Smooth muscle cell (in vitro differentiated cells): ENCODE measurements at regions not wholly inside any gene's neighbourhood (a gene's known extent, or its start where the extent isn't known, plus 50 kb on each side); places are given as distances from the start of the nearest gene placed in this dataset.

Experiments
- DNase-seq: peaks from one replicate; lab custom pipeline; 2025; ENCODE audit not compliant: unreplicated experiment; lab: John Stamatoyannopoulos, UW
- H2AFZ ChIP-seq: fragments of 200-600 bp; sonication (generic); 2 replicates; pipeline ENCODE4 v1.6.0; 2016; ENCODE audit warnings: antibody characterized with exemption, low read depth, mild to moderate bottlenecking
- H3F3A ChIP-seq: fragments of 200-600 bp; sonication (generic); 2 replicates; pipeline ENCODE4 v1.6.0; 2017; ENCODE audit warnings: antibody characterized with exemption, low read depth
- H3K27ac ChIP-seq: fragments of 200-600 bp; sonication (generic); 2 replicates; pipeline ENCODE4 v1.5.1; 2016; ENCODE audit warnings: low read depth, mild to moderate bottlenecking
- H3K27me3 ChIP-seq: fragments of 200-600 bp; sonication (generic); 2 replicates; pipeline ENCODE4 v1.6.1; 2016; ENCODE audit warnings: low read depth, mild to moderate bottlenecking
- H3K36me3 ChIP-seq: fragments of 200-600 bp; sonication (generic); 2 replicates; pipeline ENCODE4 v1.5.1; 2016; ENCODE audit warnings: low read depth
- H3K4me1 ChIP-seq: fragments of 200-600 bp; sonication (generic); 2 replicates; pipeline ENCODE4 v1.5.1; 2016; ENCODE audit warnings: low read depth
- H3K4me2 ChIP-seq: fragments of 200-600 bp; sonication (generic); 2 replicates; pipeline ENCODE4 v1.6.0; 2016; ENCODE audit warnings: mild to moderate bottlenecking
- H3K4me3 ChIP-seq: fragments of 200-600 bp; sonication (generic); 2 replicates; pipeline ENCODE4 v1.5.1; 2016; ENCODE audit warnings: mild to moderate bottlenecking
- H3K79me2 ChIP-seq: fragments of 200-600 bp; sonication (generic); 2 replicates; pipeline ENCODE4 v1.6.0; 2016; ENCODE audit warnings: low read depth, mild to moderate bottlenecking
- H3K9ac ChIP-seq: fragments of 200-600 bp; sonication (generic); 2 replicates; pipeline ENCODE4 v1.6.0; 2016; ENCODE audit warnings: low read depth
- H3K9me3 ChIP-seq: fragments of 200-600 bp; sonication (generic); replicated peaks from 2 replicates; pipeline ENCODE4 v1.5.1; 2016; ENCODE audit warnings: low read depth
- H4K20me1 ChIP-seq: fragments of 200-600 bp; sonication (generic); 2 replicates; pipeline ENCODE4 v1.6.0; 2016; ENCODE audit warnings: low read depth
- CTCF ChIP-seq: fragments of 200-600 bp; sonication (generic); IDR thresholded peaks from 2 replicates; pipeline ENCODE4 v1.5.1; 2017; ENCODE audit warnings: borderline replicate concordance, mild to moderate bottlenecking, antibody characterized with exemption; ENCODE audit not compliant: insufficient read depth, poor library complexity, severe bottlenecking
- WGBS: methylation state at CpG from one replicate; pipeline ENCODE4 v1.1.7; 2016; ENCODE audit warnings: low lambda C conversion rate; 5-methylcytosine and 5-hydroxymethylcytosine counted together

- Histone ChIP-seq H3K4me1 (no peaks in the 10 kb centered on the region), H3K9me3 (no peaks in the 10 kb centered on the region), H2AFZ (no peak overlapping the region), H3K79me2 (no peaks in the 10 kb centered on the region), H3K36me3 (no peaks in the 10 kb centered on the region), H3K4me3 (no peak overlapping the region), H3K27me3 (no peaks in the 10 kb centered on the region), H3K27ac (no peak overlapping the region), H4K20me1 (no peaks in the 10 kb centered on the region), H3F3A (no peaks in the 10 kb centered on the region), H3K9ac (no peak overlapping the region), H3K4me2 (no peak overlapping the region)
- no peak for DNase-seq
- no peak for TF ChIP-seq CTCF
- 97% methylated on average over 1 of the region's 1 CpG for WGBS
Observed at GRCh38 chr1:222457513-222457912, 90.4 kb downstream of the HHIPL2 start.

GRCh38 chr1:222457084-222457483 lies 90.8 kb downstream of the HHIPL2 start:
- Histone ChIP-seq H3K27me3 (no peaks in the 10 kb centered on the region), H3K9ac (no peak overlapping the region), H3K36me3 (no peaks in the 10 kb centered on the region), H4K20me1 (no peaks in the 10 kb centered on the region), H3K27ac (no peak overlapping the region), H3K79me2 (no peaks in the 10 kb centered on the region), H3K4me3 (no peak overlapping the region), H2AFZ (no peak overlapping the region), H3K4me2 (no peak overlapping the region), H3K4me1 (no peaks in the 10 kb centered on the region), H3K9me3 (no peaks in the 10 kb centered on the region), H3F3A (no peaks in the 10 kb centered on the region)
- no peak for TF ChIP-seq CTCF
- WGBS: 96% methylated on average over 1 of the region's 1 CpG
- DNase-seq: no peak

DNA sequence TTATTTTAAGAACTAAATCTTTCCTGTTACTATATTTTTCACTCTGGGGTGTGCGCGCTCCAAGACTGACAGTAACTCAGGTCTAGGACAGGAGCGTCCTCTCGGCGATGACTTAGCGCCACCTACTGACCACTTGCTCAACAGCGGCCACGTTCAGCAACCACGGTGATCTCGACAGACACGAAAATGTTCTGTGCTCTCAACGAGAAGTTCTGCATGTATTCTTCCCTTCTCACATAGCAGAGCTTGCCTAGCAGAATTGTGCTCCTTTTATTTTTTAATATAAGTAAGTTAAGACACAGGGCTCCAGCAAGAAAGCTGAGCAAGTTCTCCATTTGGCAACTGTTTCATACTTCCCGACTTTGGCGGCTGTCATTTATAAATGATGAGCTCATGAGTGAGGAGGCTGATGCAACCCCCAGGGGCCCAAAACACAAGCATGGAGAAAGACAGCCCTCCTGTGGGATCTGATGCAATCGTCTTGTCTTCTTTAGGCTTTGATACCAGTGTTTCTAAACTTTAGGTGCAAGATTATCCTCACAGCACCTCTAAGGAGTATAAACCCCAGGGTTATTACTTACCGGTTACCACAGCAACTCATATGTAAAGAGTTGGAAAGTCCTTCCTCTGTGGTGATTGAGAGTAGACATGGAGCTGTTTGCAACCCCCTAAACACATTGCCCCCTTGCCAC lies 92.6 kb downstream of the HHIPL2 start:
- no peaks in the 10 kb centered on the region for H3K79me2 ChIP-seq
- no peaks in the 10 kb centered on the region for H3K9me3 ChIP-seq
- H3K4me3 ChIP-seq: peak overlapping the region; percentile 4
- peak overlapping the region; percentile 52 for H3K4me2 ChIP-seq
- no peaks in the 10 kb centered on the region for H4K20me1 ChIP-seq
- no peaks in the 10 kb centered on the region for H3K36me3 ChIP-seq
- no peaks in the 10 kb centered on the region for H3K4me1 ChIP-seq
- H3K27me3 ChIP-seq: no peaks in the 10 kb centered on the region
- H3K9ac ChIP-seq: peak overlapping the region; percentile 32
- H3F3A ChIP-seq: no peaks in the 10 kb centered on the region
- H2AFZ ChIP-seq: peak overlapping the region; percentile 58
- DNase-seq: peak; percentile 60
- TF ChIP-seq CTCF: peak; percentile 96
- H3K27ac ChIP-seq: peak overlapping the region; percentile 63
- 7% methylated on average over 16 of the region's 16 CpGs for WGBS

GRCh38 chr1:222454782-222455181 lies 93.1 kb downstream of the HHIPL2 start:
- H4K20me1 ChIP-seq: no peaks in the 10 kb centered on the region
- no peaks in the 10 kb centered on the region for H3K9me3 ChIP-seq
- peak; percentile 35 for DNase-seq
- peak overlapping the region; percentile 58 for H2AFZ ChIP-seq
- H3F3A ChIP-seq: no peaks in the 10 kb centered on the region
- H3K27me3 ChIP-seq: no peaks in the 10 kb centered on the region
- H3K4me2 ChIP-seq: peak overlapping the region; percentile 52
- peak overlapping the region; percentile 63 for H3K27ac ChIP-seq
- H3K4me3 ChIP-seq: no peak overlapping the region
- TF ChIP-seq CTCF: no peak
- H3K36me3 ChIP-seq: no peaks in the 10 kb centered on the region
- WGBS: 28% methylated on average over 13 of the region's 13 CpGs
- H3K79me2 ChIP-seq: no peaks in the 10 kb centered on the region
- no peaks in the 10 kb centered on the region for H3K4me1 ChIP-seq
- H3K9ac ChIP-seq: peak overlapping the region; percentile 32
